GM04504 (cell line): ENCODE measurements at regions not wholly inside any gene's neighbourhood (a gene's known extent, or its start where the extent isn't known, plus 50 kb on each side); places are given as distances from the start of the nearest gene placed in this dataset.
"Not testable (repeated sequence)": the region's sequence is repeated elsewhere in the genome, so short reads cannot be mapped to it uniquely, and the experiment has no call there.

ENCODE experiments used
- DNase-seq: peaks from one replicate; pipeline ENCODE4 v3.0.0-alpha.2; 2012; ENCODE audit warnings: low read depth

GRCh38 chr3:43236008-43236407, 50.3 kb upstream of the SNRK start:
- no peak for DNase-seq

- no peak for DNase-seq
Observed at GRCh38 chr3:43233062-43233461, 53.3 kb upstream of the SNRK start.

- no peak for DNase-seq
Observed at GRCh38 chr3:43231276-43232000, 54.9 kb upstream of the SNRK start.

- not testable (repeated sequence) for DNase-seq
Observed at GRCh38 chr3:43229865-43230264, 56.5 kb upstream of the SNRK start.

GRCh38 chr3:43227685-43228084, 58.7 kb upstream of the SNRK start:
- DNase-seq = not testable (repeated sequence)

- DNase-seq = no peak
Observed at GRCh38 chr3:43224405-43225073, 61.8 kb upstream of the SNRK start.

GRCh38 chr3:43223670-43224364, 62.5 kb upstream of the SNRK start:
- no peak for DNase-seq

- no peak for DNase-seq
Observed at GRCh38 chr3:43222590-43222989, 63.8 kb upstream of the SNRK start.

GRCh38 chr3:43221076-43221475, 65.3 kb upstream of the SNRK start:
- no peak for DNase-seq

GRCh38 chr3:43219616-43220015, 66.7 kb upstream of the SNRK start:
- no peak for DNase-seq

GRCh38 chr3:43218921-43219320, 67.4 kb upstream of the SNRK start:
- DNase-seq = no peak

- no peak for DNase-seq
Observed at GRCh38 chr3:43218156-43218555, 68.2 kb upstream of the SNRK start.

GRCh38 chr3:43217633-43218032, 68.7 kb upstream of the SNRK start:
- no peak for DNase-seq

- no peak for DNase-seq
Observed at GRCh38 chr3:43217206-43217605, 69.1 kb upstream of the SNRK start.

GRCh38 chr3:43215663-43216275, 70.6 kb upstream of the SNRK start:
- no peak for DNase-seq

- no peak for DNase-seq
Observed at GRCh38 chr3:43215138-43215537, 71.2 kb upstream of the SNRK start.

GRCh38 chr3:43214616-43215015, 71.7 kb upstream of the SNRK start:
- no peak for DNase-seq

GRCh38 chr3:43213631-43214030, 72.7 kb upstream of the SNRK start:
- DNase-seq = no peak

- DNase-seq = no peak
Observed at GRCh38 chr3:43212914-43213611, 73.3 kb upstream of the SNRK start.

- no peak for DNase-seq
Observed at GRCh38 chr3:43211681-43212080, 74.7 kb upstream of the SNRK start.

- DNase-seq = no peak
Observed at GRCh38 chr3:43210049-43211027, 76.0 kb upstream of the SNRK start.
